Smooth muscle cell (in vitro differentiated cells): ENCODE measurements at regions not wholly inside any gene's neighbourhood (a gene's known extent, or its start where the extent isn't known, plus 50 kb on each side); places are given as distances from the start of the nearest gene placed in this dataset.

Experiments used
- DNase-seq: peaks from one replicate; lab custom pipeline; 2025; ENCODE audit not compliant: unreplicated experiment; lab: John Stamatoyannopoulos, UW
- H2AFZ ChIP-seq: fragments of 200-600 bp; sonication (generic); 2 replicates; pipeline ENCODE4 v1.6.0; 2016; ENCODE audit warnings: antibody characterized with exemption, low read depth, mild to moderate bottlenecking
- H3F3A ChIP-seq: fragments of 200-600 bp; sonication (generic); 2 replicates; pipeline ENCODE4 v1.6.0; 2017; ENCODE audit warnings: antibody characterized with exemption, low read depth
- H3K27ac ChIP-seq: fragments of 200-600 bp; sonication (generic); 2 replicates; pipeline ENCODE4 v1.5.1; 2016; ENCODE audit warnings: low read depth, mild to moderate bottlenecking
- H3K27me3 ChIP-seq: fragments of 200-600 bp; sonication (generic); 2 replicates; pipeline ENCODE4 v1.6.1; 2016; ENCODE audit warnings: low read depth, mild to moderate bottlenecking
- H3K36me3 ChIP-seq: fragments of 200-600 bp; sonication (generic); 2 replicates; pipeline ENCODE4 v1.5.1; 2016; ENCODE audit warnings: low read depth
- H3K4me1 ChIP-seq: fragments of 200-600 bp; sonication (generic); 2 replicates; pipeline ENCODE4 v1.5.1; 2016; ENCODE audit warnings: low read depth
- H3K4me2 ChIP-seq: fragments of 200-600 bp; sonication (generic); 2 replicates; pipeline ENCODE4 v1.6.0; 2016; ENCODE audit warnings: mild to moderate bottlenecking
- H3K4me3 ChIP-seq: fragments of 200-600 bp; sonication (generic); 2 replicates; pipeline ENCODE4 v1.5.1; 2016; ENCODE audit warnings: mild to moderate bottlenecking
- H3K79me2 ChIP-seq: fragments of 200-600 bp; sonication (generic); 2 replicates; pipeline ENCODE4 v1.6.0; 2016; ENCODE audit warnings: low read depth, mild to moderate bottlenecking
- H3K9ac ChIP-seq: fragments of 200-600 bp; sonication (generic); 2 replicates; pipeline ENCODE4 v1.6.0; 2016; ENCODE audit warnings: low read depth
- H3K9me3 ChIP-seq: fragments of 200-600 bp; sonication (generic); replicated peaks from 2 replicates; pipeline ENCODE4 v1.5.1; 2016; ENCODE audit warnings: low read depth
- H4K20me1 ChIP-seq: fragments of 200-600 bp; sonication (generic); 2 replicates; pipeline ENCODE4 v1.6.0; 2016; ENCODE audit warnings: low read depth
- CTCF ChIP-seq: fragments of 200-600 bp; sonication (generic); IDR thresholded peaks from 2 replicates; pipeline ENCODE4 v1.5.1; 2017; ENCODE audit warnings: borderline replicate concordance, mild to moderate bottlenecking, antibody characterized with exemption; ENCODE audit not compliant: insufficient read depth, poor library complexity, severe bottlenecking
- WGBS: methylation state at CpG from one replicate; pipeline ENCODE4 v1.1.7; 2016; ENCODE audit warnings: low lambda C conversion rate; 5-methylcytosine and 5-hydroxymethylcytosine counted together

- no peaks in the 10 kb centered on the region for H3K36me3 ChIP-seq
- H3K27me3 ChIP-seq: no peaks in the 10 kb centered on the region
- H3F3A ChIP-seq: no peaks in the 10 kb centered on the region
- H3K4me1 ChIP-seq: peaks cover 16% of the 10 kb centered on the region
- no peaks in the 10 kb centered on the region for H3K9me3 ChIP-seq
- no peak overlapping the region for H3K9ac ChIP-seq
- DNase-seq: no peak
- no peaks in the 10 kb centered on the region for H4K20me1 ChIP-seq
- peak overlapping the region; percentile 37 for H3K27ac ChIP-seq
- WGBS: 65% methylated on average over 18 of the region's 18 CpGs
- peak overlapping the region; percentile 55 for H3K4me2 ChIP-seq
- no peak for TF ChIP-seq CTCF
- no peak overlapping the region for H3K4me3 ChIP-seq
- H2AFZ ChIP-seq: no peak overlapping the region
- H3K79me2 ChIP-seq: no peaks in the 10 kb centered on the region
Measured at GRCh38 chr12:105443802-105444652, 113.5 kb downstream of the C12orf75 start.

DNA sequence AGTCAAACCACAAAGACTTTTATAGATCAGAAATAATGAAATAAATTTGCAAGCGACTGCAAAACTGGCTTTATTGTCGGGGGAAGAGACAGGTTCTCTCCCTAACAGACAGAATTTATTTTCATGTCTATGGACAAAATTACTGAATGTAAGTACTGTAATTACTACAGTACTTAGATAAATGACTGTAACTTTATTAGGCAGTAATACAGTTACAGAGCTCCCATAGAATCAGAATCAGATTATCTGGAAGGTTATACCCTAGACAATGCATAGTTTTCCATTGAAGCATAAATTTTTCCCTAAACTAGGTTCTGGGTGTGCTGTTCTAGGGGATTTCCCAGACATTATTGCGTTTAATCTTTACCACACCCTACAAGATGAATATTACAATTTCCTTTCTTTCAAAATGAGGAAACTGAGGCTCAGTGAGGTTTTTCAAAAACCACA, 114.2 kb downstream of the C12orf75 start:
- Histone ChIP-seq H3K27ac (peak overlapping the region; percentile 37), H3K4me2 (peak overlapping the region; percentile 55), H3K27me3 (no peaks in the 10 kb centered on the region), H4K20me1 (no peaks in the 10 kb centered on the region), H3K79me2 (no peaks in the 10 kb centered on the region), H2AFZ (no peak overlapping the region), H3K36me3 (no peaks in the 10 kb centered on the region), H3K4me3 (no peak overlapping the region), H3K4me1 (peaks cover 16% of the 10 kb centered on the region), H3F3A (no peaks in the 10 kb centered on the region), H3K9ac (no peak overlapping the region), H3K9me3 (no peaks in the 10 kb centered on the region)
- no peak for DNase-seq
- no peak for TF ChIP-seq CTCF
- WGBS: 38% methylated on average over 3 of the region's 3 CpGs

GRCh38 chr12:105445249-105445648, 114.8 kb downstream of the C12orf75 start:
- WGBS: 55% methylated on average over 3 of the region's 3 CpGs
- Histone ChIP-seq H3F3A (no peaks in the 10 kb centered on the region), H4K20me1 (no peaks in the 10 kb centered on the region), H3K36me3 (no peaks in the 10 kb centered on the region), H3K79me2 (no peaks in the 10 kb centered on the region), H3K4me1 (peaks cover 16% of the 10 kb centered on the region), H3K4me2 (peak overlapping the region; percentile 55), H3K4me3 (no peak overlapping the region), H3K9ac (no peak overlapping the region), H2AFZ (no peak overlapping the region), H3K27me3 (no peaks in the 10 kb centered on the region), H3K9me3 (no peaks in the 10 kb centered on the region), H3K27ac (peak overlapping the region; percentile 37)
- no peak for TF ChIP-seq CTCF
- no peak for DNase-seq
